Stomach (tissue), 8 donors: ENCODE measurements at regions not wholly inside any gene's neighbourhood (a gene's known extent, or its start where the extent isn't known, plus 50 kb on each side); places are given as distances from the start of the nearest gene placed in this dataset.
"Not testable (repeated sequence)": the region's sequence is repeated elsewhere in the genome, so short reads cannot be mapped to it uniquely, and the experiment has no call there.

Experiments
- DNase-seq, 2 donors: peaks; one replicate each; pipeline versions ENCODE4 v3.0.0 to v3.0.0-alpha.2; 2013 to 2019
- H3K27ac ChIP-seq, 5 donors: fragments of 200-600 bp in 4 of 5; sonication (generic) in 4 of 5; one replicate each; pipeline ENCODE4 v1.5.1; 2013 to 2019; ENCODE audit warnings: mild to moderate bottlenecking in 1 of 5, moderate library complexity in 1 of 5
- H3K27me3 ChIP-seq, 3 donors: fragments of 200-600 bp; sonication (generic); one replicate each; pipeline ENCODE4 v1.5.1; 2017 to 2019; ENCODE audit warnings: mixed run types in 1 of 3
- H3K36me3 ChIP-seq, 4 donors: fragments of 200-600 bp; sonication (generic); 1 replicate in 3 of 4; 2 replicates in 1 of 4; pipeline ENCODE4 v1.5.1; 2016 to 2019
- H3K4me1 ChIP-seq, 4 donors: fragments of 200-600 bp; sonication (generic); one replicate each; pipeline ENCODE4 v1.5.1; 2016 to 2019
- H3K4me3 ChIP-seq, 4 donors: fragments of 200-600 bp; sonication (generic) in 3 of 4; one replicate each; pipeline ENCODE4 v1.5.1; 2016 to 2019; ENCODE audit warnings: mild to moderate bottlenecking in 1 of 4
- H3K9me3 ChIP-seq, 4 donors: fragments of 200-600 bp; sonication (generic); one replicate each; pipeline ENCODE4 v1.5.1; 2016 to 2019
- CTCF ChIP-seq, 7 experiments: fragments of 450-650 bp in 4 of 7; fragments of 200-600 bp in 3 of 7; sonication (generic) in 3 of 7; IDR thresholded peaks; one replicate each; pipeline ENCODE4 v1.5.1; 2016 to 2019; ENCODE audit warnings: antibody characterized with exemption in 7 of 7, control low read depth in 2 of 7, mild to moderate bottlenecking in 1 of 7
- EP300 ChIP-seq: sonication (generic); formaldehyde crosslinking; IDR thresholded peaks from one replicate; pipeline ENCODE4 v1.6.1; 2017; ENCODE audit warnings: antibody characterized with exemption
- POLR2A ChIP-seq, 4 donors: fragments of 450-650 bp; IDR thresholded peaks; one replicate each; pipeline ENCODE4 v1.6.1; 2016; ENCODE audit warnings: antibody characterized with exemption in 4 of 4, control low read depth in 2 of 4, mild to moderate bottlenecking in 1 of 4, moderate library complexity in 1 of 4
- POLR2AphosphoS5 ChIP-seq, 3 donors: sonication (generic); formaldehyde crosslinking; IDR thresholded peaks; one replicate each; pipeline ENCODE4 v1.6.1; 2016; ENCODE audit warnings: antibody characterized with exemption in 3 of 3
- WGBS, 5 donors: extraction: QIAGEN DNeasy Blood & Tissue Kit in 3 of 5; methylation state at CpG; one replicate each; pipeline versions ENCODE4 v1.1.5 to v1.1.7; 2013 to 2018; 5-methylcytosine and 5-hydroxymethylcytosine counted together
- intact Hi-C: fragments of 100-400 bp; cut with DNase I; formaldehyde crosslinking; loops from one replicate; pipeline ENCODE4 v1.15.1; 2023; ENCODE audit warnings: low total_unique reads
- donor health status: healthy with polysubstance abuse.
- donor health status: Bipolar disorder and iron deficiency.
- donor health status: healthy.

GRCh38 chr2:190005513-190005912, 57.0 kb downstream of the MSTN start:
- H3K36me3 ChIP-seq: no peaks in the 10 kb centered on the region
- no peak for TF ChIP-seq CTCF (IDR thresholded peaks at IDR 0.05)
- TF ChIP-seq POLR2AphosphoS5 (IDR thresholded peaks at IDR 0.05): no peak
- no peak for TF ChIP-seq POLR2A (IDR thresholded peaks at IDR 0.05)
- TF ChIP-seq EP300: no peak
- H3K27me3 ChIP-seq: no peaks in the 10 kb centered on the region
- DNase-seq: no peak
- no peak overlapping the region for H3K27ac ChIP-seq
- H3K4me1 ChIP-seq: no peaks in the 10 kb centered on the region
- H3K9me3 ChIP-seq: no peaks in the 10 kb centered on the region
- intact Hi-C loops: no loop called here
- no peak overlapping the region for H3K4me3 ChIP-seq

DNA sequence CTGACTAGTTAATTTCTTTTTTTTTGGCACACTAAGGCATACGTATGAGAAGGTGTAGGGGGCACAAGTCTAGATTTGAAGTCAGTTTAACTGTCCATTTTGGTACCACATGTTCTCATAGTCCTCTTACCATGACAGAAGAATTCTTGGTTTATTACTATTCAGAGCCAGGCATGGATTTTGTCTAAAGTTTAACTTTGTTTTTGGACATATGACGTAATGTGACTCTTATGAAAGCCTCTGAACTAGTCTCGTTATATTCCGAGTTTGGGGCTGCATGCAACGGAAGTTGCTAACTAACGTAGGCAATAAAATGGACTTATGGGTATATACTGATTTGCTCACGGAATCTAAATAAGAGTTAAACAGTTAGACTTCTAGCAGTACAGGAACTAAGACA, 62.9 kb downstream of the MSTN start:
- 88 to 92% (median 89%) methylated on average over 7 of the region's 7 CpGs for WGBS, 5 donors
- no peak for DNase-seq
- Histone ChIP-seq H3K27me3 (no peaks in the 10 kb centered on the region), H3K36me3 (no peaks in the 10 kb centered on the region), H3K9me3 (peaks cover 0 to 24% (median 18%) of the 10 kb centered on the region in 4 donors), H3K27ac (no peak overlapping the region), H3K4me1 (no peaks in the 10 kb centered on the region), H3K4me3 (no peak overlapping the region)
- intact Hi-C loops: no loop called here
- no peak for TF ChIP-seq CTCF (IDR thresholded peaks at IDR 0.05)
- TF ChIP-seq POLR2A (IDR thresholded peaks at IDR 0.05): no peak
- no peak for TF ChIP-seq EP300
- TF ChIP-seq POLR2AphosphoS5 (IDR thresholded peaks at IDR 0.05): no peak

GRCh38 chr2:189998665-189999064, 63.9 kb downstream of the MSTN start:
- intact Hi-C loops, H3K27me3 ChIP-seq, H3K36me3 ChIP-seq, DNase-seq, H3K4me1 ChIP-seq, H3K4me3 ChIP-seq, H3K27ac ChIP-seq: not testable (repeated sequence)
- WGBS, 5 donors: 75 to 92% (median 81%) methylated on average over 2 of the region's 2 CpGs
- H3K9me3 ChIP-seq: peaks cover 0 to 27% (median 19%) of the 10 kb centered on the region in 4 donors

DNA sequence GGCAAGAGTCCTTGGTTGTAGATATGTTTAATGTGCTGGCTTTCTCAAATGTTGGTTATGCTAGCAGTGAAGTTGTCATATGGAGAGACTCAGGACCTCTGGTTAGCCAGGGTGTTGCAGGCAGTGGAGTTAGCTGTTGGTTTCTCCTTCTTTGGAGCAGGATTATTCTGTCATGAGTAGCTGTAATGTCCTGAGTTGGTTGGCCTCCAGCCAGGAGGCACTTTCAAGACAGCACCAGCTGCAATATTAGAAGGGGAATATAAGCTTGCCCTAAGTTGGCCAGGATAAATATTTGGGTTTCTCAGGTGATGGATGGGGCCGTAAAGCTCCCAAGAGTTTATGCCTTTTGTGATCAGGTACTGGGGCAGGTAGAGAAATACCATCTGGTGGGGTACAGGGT, 65.5 kb downstream of the MSTN start:
- 57 to 73% (median 65%) methylated on average over 1 of the region's 1 CpG for WGBS, 5 donors
- H3K36me3 ChIP-seq: no peaks in the 10 kb centered on the region
- intact Hi-C loops: no loop called here
- H3K27me3 ChIP-seq: no peaks in the 10 kb centered on the region
- H3K4me3 ChIP-seq: no peak overlapping the region
- TF ChIP-seq POLR2A (IDR thresholded peaks at IDR 0.05): no peak
- TF ChIP-seq EP300: no peak
- TF ChIP-seq POLR2AphosphoS5 (IDR thresholded peaks at IDR 0.05): no peak
- TF ChIP-seq CTCF (IDR thresholded peaks at IDR 0.05): no peak
- no peak overlapping the region for H3K27ac ChIP-seq
- H3K9me3 ChIP-seq: peaks cover 0 to 32% (median 21%) of the 10 kb centered on the region in 4 donors
- H3K4me1 ChIP-seq: no peaks in the 10 kb centered on the region
- no peak for DNase-seq

DNA sequence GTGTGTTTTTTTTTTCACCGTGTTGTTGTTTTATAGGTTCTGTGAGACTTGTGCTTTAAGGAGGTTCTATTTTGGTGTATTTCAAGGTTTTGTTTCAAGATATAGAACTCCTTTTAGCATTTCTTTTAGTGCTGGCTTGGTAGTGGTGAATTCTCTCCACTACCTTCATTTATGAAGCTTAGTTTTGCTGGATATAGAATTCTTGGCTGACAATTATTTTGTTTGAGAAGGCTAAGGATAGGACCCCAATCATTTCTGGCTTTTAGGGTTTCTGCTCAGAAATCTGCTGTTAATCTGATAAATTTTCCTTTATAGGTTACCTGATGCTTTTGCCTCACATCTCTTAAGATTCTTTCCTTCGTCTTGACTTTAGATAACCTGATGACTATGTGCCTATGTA, 66.8 kb downstream of the MSTN start:
- DNase-seq: no peak
- WGBS, 5 donors: 79 to 86% (median 82%) methylated on average over 2 of the region's 2 CpGs
- intact Hi-C loops: no loop called here
- no peak overlapping the region for H3K27ac ChIP-seq
- TF ChIP-seq CTCF (IDR thresholded peaks at IDR 0.05) (no peak), POLR2A (IDR thresholded peaks at IDR 0.05) (no peak), POLR2AphosphoS5 (IDR thresholded peaks at IDR 0.05) (no peak), EP300 (no peak)
- no peaks in the 10 kb centered on the region for H3K4me1 ChIP-seq
- H3K9me3 ChIP-seq: peaks cover 0 to 32% (median 21%) of the 10 kb centered on the region in 4 donors
- H3K27me3 ChIP-seq: no peaks in the 10 kb centered on the region
- no peaks in the 10 kb centered on the region for H3K36me3 ChIP-seq
- H3K4me3 ChIP-seq: no peak overlapping the region
